ENCODE measurements at regions not wholly inside any gene's neighbourhood (a gene's known extent, or its start where the extent isn't known, plus 50 kb on each side); places are given as distances from the start of the nearest gene placed in this dataset.

GRCh38 chr2:107548216-107548615 lies 278.5 kb upstream of the RGPD4 start:
- H3K36me3 ChIP-seq (ENCODE audit: insufficient read depth, low read length), result no peaks in the 10 kb centered on the region
- H3K4me2 ChIP-seq (ENCODE audit: insufficient read depth, low read length), result no peak overlapping the region
- H3K4me1 ChIP-seq (ENCODE audit: insufficient read depth, low read length), result no peaks in the 10 kb centered on the region
- no peak overlapping the region for H3K9ac ChIP-seq (ENCODE audit: low read depth, low read length)
- no peak for DNase-seq
- no peaks in the 10 kb centered on the region for H3K27me3 ChIP-seq (ENCODE audit: insufficient read depth, low read length, poor library complexity)
- no peak overlapping the region for H3K27ac ChIP-seq (ENCODE audit: low read length)
- H4K20me1 ChIP-seq (ENCODE audit: insufficient read depth, low read length), result no peaks in the 10 kb centered on the region
- no peak overlapping the region for H3K4me3 ChIP-seq (ENCODE audit: low read depth in 1 of 2, low read length in 2 of 2)
- no peaks in the 10 kb centered on the region for H3K79me2 ChIP-seq (ENCODE audit: insufficient read depth, low read length)
- TF ChIP-seq CTCF (IDR thresholded peaks at IDR 0.05; ENCODE audit: borderline replicate concordance, extremely low read depth, low read length, poor library complexity, severe bottlenecking), result no peak
- TF ChIP-seq EZH2 (IDR thresholded peaks at IDR 0.05; ENCODE audit: borderline replicate concordance, low read depth, low read length, severe bottlenecking), result no peak
- no peak overlapping the region for H2AFZ ChIP-seq (ENCODE audit: low read depth, low read length)
- no peaks in the 10 kb centered on the region for H3K9me3 ChIP-seq (ENCODE audit: insufficient read depth, low read length, severe bottlenecking)
- no peak for ATAC-seq (ENCODE audit: insufficient read depth, low read depth)

- Histone ChIP-seq H4K20me1 (ENCODE audit: insufficient read depth, low read length) (no peaks in the 10 kb centered on the region), H3K36me3 (ENCODE audit: insufficient read depth, low read length) (no peaks in the 10 kb centered on the region), H2AFZ (ENCODE audit: low read depth, low read length) (no peak overlapping the region), H3K4me2 (ENCODE audit: insufficient read depth, low read length) (no peak overlapping the region), H3K27ac (ENCODE audit: low read length) (no peak overlapping the region), H3K79me2 (ENCODE audit: insufficient read depth, low read length) (no peaks in the 10 kb centered on the region), H3K4me3 (ENCODE audit: low read depth in 1 of 2, low read length in 2 of 2) (no peak overlapping the region), H3K4me1 (ENCODE audit: insufficient read depth, low read length) (no peaks in the 10 kb centered on the region), H3K9me3 (ENCODE audit: insufficient read depth, low read length, severe bottlenecking) (peaks cover 12% of the 10 kb centered on the region), H3K9ac (ENCODE audit: low read depth, low read length) (no peak overlapping the region), H3K27me3 (ENCODE audit: insufficient read depth, low read length, poor library complexity) (no peaks in the 10 kb centered on the region)
- TF ChIP-seq CTCF (IDR thresholded peaks at IDR 0.05; ENCODE audit: borderline replicate concordance, extremely low read depth, low read length, poor library complexity, severe bottlenecking) (no peak), EZH2 (IDR thresholded peaks at IDR 0.05; ENCODE audit: borderline replicate concordance, low read depth, low read length, severe bottlenecking) (no peak)
- ATAC-seq (ENCODE audit: insufficient read depth, low read depth) (no peak), DNase-seq (no peak)
Measured at GRCh38 chr2:107553046-107553445, 273.6 kb upstream of the RGPD4 start.

- no peak overlapping the region for H3K27ac ChIP-seq (ENCODE audit: low read length)
- no peak overlapping the region for H3K9ac ChIP-seq (ENCODE audit: low read depth, low read length)
- peaks cover 12% of the 10 kb centered on the region for H3K9me3 ChIP-seq (ENCODE audit: insufficient read depth, low read length, severe bottlenecking)
- H3K36me3 ChIP-seq (ENCODE audit: insufficient read depth, low read length), result no peaks in the 10 kb centered on the region
- ATAC-seq (ENCODE audit: insufficient read depth, low read depth) (no peak), DNase-seq (no peak)
- H4K20me1 ChIP-seq (ENCODE audit: insufficient read depth, low read length), result no peaks in the 10 kb centered on the region
- H3K4me2 ChIP-seq (ENCODE audit: insufficient read depth, low read length), result no peak overlapping the region
- no peaks in the 10 kb centered on the region for H3K79me2 ChIP-seq (ENCODE audit: insufficient read depth, low read length)
- H3K4me3 ChIP-seq (ENCODE audit: low read depth in 1 of 2, low read length in 2 of 2), result no peak overlapping the region
- H3K4me1 ChIP-seq (ENCODE audit: insufficient read depth, low read length), result no peaks in the 10 kb centered on the region
- no peak overlapping the region for H2AFZ ChIP-seq (ENCODE audit: low read depth, low read length)
- no peaks in the 10 kb centered on the region for H3K27me3 ChIP-seq (ENCODE audit: insufficient read depth, low read length, poor library complexity)
- no peak for TF ChIP-seq EZH2 (IDR thresholded peaks at IDR 0.05; ENCODE audit: borderline replicate concordance, low read depth, low read length, severe bottlenecking)
- TF ChIP-seq CTCF (IDR thresholded peaks at IDR 0.05; ENCODE audit: borderline replicate concordance, extremely low read depth, low read length, poor library complexity, severe bottlenecking), result no peak
Measured at GRCh38 chr2:107553539-107553938, 273.2 kb upstream of the RGPD4 start.
